GM18498 (cell line): ENCODE measurements at regions not wholly inside any gene's neighbourhood (a gene's known extent, or its start where the extent isn't known, plus 50 kb on each side); places are given as distances from the start of the nearest gene placed in this dataset.

ENCODE experiments used
- ATAC-seq: cut with Tn5 transposase; IDR thresholded peaks from one replicate; pipeline ENCODE4 v1.9.1; 2021; ENCODE audit warnings: mild to moderate bottlenecking, moderate library complexity; ENCODE audit not compliant: unreplicated experiment

GRCh38 chr11:121755906-121756305, 303.1 kb upstream of the SORL1-AS1 start:
- no peak for ATAC-seq

- no peak for ATAC-seq
These were observed 302.4 kb upstream of the SORL1-AS1 start for GRCh38 chr11:121755191-121755590.

- no peak for ATAC-seq
These were observed 301.8 kb upstream of the SORL1-AS1 start for GRCh38 chr11:121754598-121754997.

- ATAC-seq: no peak
These were observed 296.9 kb upstream of the SORL1-AS1 start for GRCh38 chr11:121749691-121750090.

GRCh38 chr11:121748068-121748467, 295.3 kb upstream of the SORL1-AS1 start:
- no peak for ATAC-seq

GRCh38 chr11:121743285-121743684, 290.5 kb upstream of the SORL1-AS1 start:
- ATAC-seq: no peak

- ATAC-seq: no peak
These were observed 289.1 kb upstream of the SORL1-AS1 start for GRCh38 chr11:121741761-121742361.

GRCh38 chr11:121741351-121741760, 288.6 kb upstream of the SORL1-AS1 start:
- ATAC-seq: no peak

- no peak for ATAC-seq
These were observed 288.1 kb upstream of the SORL1-AS1 start for GRCh38 chr11:121740902-121741301.

GRCh38 chr11:121733858-121734257, 281.1 kb upstream of the SORL1-AS1 start:
- no peak for ATAC-seq

GRCh38 chr11:121727942-121728341, 275.2 kb upstream of the SORL1-AS1 start:
- no peak for ATAC-seq

- no peak for ATAC-seq
These were observed 270.5 kb upstream of the SORL1-AS1 start for GRCh38 chr11:121723246-121723741.

GRCh38 chr11:121722431-121723245, 269.9 kb upstream of the SORL1-AS1 start:
- no peak for ATAC-seq

GRCh38 chr11:121721961-121722360, 269.2 kb upstream of the SORL1-AS1 start:
- no peak for ATAC-seq

- no peak for ATAC-seq
These were observed 268.7 kb upstream of the SORL1-AS1 start for GRCh38 chr11:121721448-121721847.

- no peak for ATAC-seq
These were observed 264.5 kb upstream of the SORL1-AS1 start for GRCh38 chr11:121717296-121717695.

GRCh38 chr11:121716060-121716459, 263.3 kb upstream of the SORL1-AS1 start:
- ATAC-seq: no peak

GRCh38 chr11:121715405-121715804, 262.6 kb upstream of the SORL1-AS1 start:
- no peak for ATAC-seq

- ATAC-seq: no peak
These were observed 261.6 kb upstream of the SORL1-AS1 start for GRCh38 chr11:121714351-121714750.

- no peak for ATAC-seq
These were observed 259.2 kb upstream of the SORL1-AS1 start for GRCh38 chr11:121711939-121712338.

- ATAC-seq: no peak
These were observed 258.5 kb upstream of the SORL1-AS1 start for GRCh38 chr11:121711236-121711635.

GRCh38 chr11:121706884-121707420, 254.2 kb upstream of the SORL1-AS1 start:
- ATAC-seq: no peak
